ENCODE measurements at regions not wholly inside any gene's neighbourhood (a gene's known extent, or its start where the extent isn't known, plus 50 kb on each side); places are given as distances from the start of the nearest gene placed in this dataset.

DNA sequence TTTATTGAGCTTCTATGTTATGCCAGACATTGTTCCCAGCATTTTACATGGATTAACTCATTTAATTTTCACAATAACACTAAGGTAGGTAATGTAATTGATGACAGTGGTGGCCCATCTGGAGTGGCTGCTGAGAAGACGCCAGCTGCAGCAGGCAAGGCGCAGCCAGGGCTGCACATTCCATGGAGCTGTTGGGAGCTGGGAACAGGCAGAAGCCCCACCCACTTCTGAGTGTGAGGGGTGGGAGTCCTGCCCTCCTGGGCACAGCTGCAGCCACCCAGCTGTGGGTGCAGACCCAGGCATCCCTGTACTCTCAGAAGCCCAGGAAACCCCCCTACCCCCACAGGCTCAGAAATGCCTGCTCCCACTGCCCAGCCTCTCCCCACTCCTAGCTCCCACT, 183.3 kb downstream of the DEPDC1B start:
- ChIA-PET CTCF (interaction anchor here (0.7 to 1.1 kb wide), 2 partner anchors 24 to 285 kb away, joined by 3 read pairs; no protein-coding TSS in a partner anchor), POLR2A (no interaction called here)
- intact Hi-C loops (cut with micrococcal nuclease) = no loop called here
- BruUV-seq (replicated peaks) = no TSS peak
- no peak for DNase-seq (ENCODE audit: unreplicated experiment)
- Mint-ChIP-seq H3K27me3 (ENCODE audit: insufficient read depth, unreplicated experiment) (peaks cover 39% of the 10 kb centered on the region), H3K27ac (ENCODE audit: low read depth, unreplicated experiment) (no peak overlapping the region), H3K4me1 (ENCODE audit: insufficient read depth, unreplicated experiment) (no peaks in the 10 kb centered on the region), H3K4me3 (ENCODE audit: unreplicated experiment) (no peak overlapping the region), H3K9me3 (ENCODE audit: unreplicated experiment) (no peaks in the 10 kb centered on the region), H3K36me3 (ENCODE audit: insufficient read depth, unreplicated experiment) (no peaks in the 10 kb centered on the region)
- TF ChIP-seq, protein P1, sequence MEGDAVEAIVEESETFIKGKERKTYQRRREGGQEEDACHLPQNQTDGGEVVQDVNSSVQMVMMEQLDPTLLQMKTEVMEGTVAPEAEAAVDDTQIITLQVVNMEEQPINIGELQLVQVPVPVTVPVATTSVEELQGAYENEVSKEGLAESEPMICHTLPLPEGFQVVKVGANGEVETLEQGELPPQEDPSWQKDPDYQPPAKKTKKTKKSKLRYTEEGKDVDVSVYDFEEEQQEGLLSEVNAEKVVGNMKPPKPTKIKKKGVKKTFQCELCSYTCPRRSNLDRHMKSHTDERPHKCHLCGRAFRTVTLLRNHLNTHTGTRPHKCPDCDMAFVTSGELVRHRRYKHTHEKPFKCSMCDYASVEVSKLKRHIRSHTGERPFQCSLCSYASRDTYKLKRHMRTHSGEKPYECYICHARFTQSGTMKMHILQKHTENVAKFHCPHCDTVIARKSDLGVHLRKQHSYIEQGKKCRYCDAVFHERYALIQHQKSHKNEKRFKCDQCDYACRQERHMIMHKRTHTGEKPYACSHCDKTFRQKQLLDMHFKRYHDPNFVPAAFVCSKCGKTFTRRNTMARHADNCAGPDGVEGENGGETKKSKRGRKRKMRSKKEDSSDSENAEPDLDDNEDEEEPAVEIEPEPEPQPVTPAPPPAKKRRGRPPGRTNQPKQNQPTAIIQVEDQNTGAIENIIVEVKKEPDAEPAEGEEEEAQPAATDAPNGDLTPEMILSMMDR (IDR thresholded peaks at IDR 0.05; ENCODE audit: unreplicated experiment) = no peak

DNA sequence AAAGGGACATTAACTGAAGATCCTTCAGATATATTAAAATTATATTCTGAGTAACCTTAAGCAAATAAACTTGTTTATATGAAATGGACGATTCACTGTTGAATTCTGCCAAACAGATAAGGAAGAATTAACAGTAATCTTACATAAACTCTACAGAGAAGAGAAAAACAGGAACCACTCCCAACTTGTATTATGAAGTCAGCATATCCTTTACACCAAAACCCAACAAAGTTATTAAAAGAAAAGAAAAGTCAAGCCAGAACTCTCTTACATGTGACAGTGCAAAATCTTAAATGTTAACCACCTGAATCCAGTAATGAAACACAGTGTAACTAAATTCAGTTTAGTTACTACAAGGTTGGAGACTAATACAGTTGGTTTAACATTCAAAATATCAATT, 185.8 kb downstream of the DEPDC1B start:
- H3K27me3 Mint-ChIP-seq (ENCODE audit: insufficient read depth, unreplicated experiment) = peaks cover 60% of the 10 kb centered on the region
- no peak overlapping the region for H3K4me3 Mint-ChIP-seq (ENCODE audit: unreplicated experiment)
- POLR2A ChIA-PET = no interaction called here
- BruUV-seq (replicated peaks) = no TSS peak
- no peaks in the 10 kb centered on the region for H3K4me1 Mint-ChIP-seq (ENCODE audit: insufficient read depth, unreplicated experiment)
- no peak overlapping the region for H3K27ac Mint-ChIP-seq (ENCODE audit: low read depth, unreplicated experiment)
- no peaks in the 10 kb centered on the region for H3K36me3 Mint-ChIP-seq (ENCODE audit: insufficient read depth, unreplicated experiment)
- intact Hi-C loops (cut with micrococcal nuclease) = no loop called here
- TF ChIP-seq, protein P1 (IDR thresholded peaks at IDR 0.05; ENCODE audit: unreplicated experiment) = no peak
- CTCF ChIA-PET = no interaction called here
- no peaks in the 10 kb centered on the region for H3K9me3 Mint-ChIP-seq (ENCODE audit: unreplicated experiment)
- no peak for DNase-seq (ENCODE audit: unreplicated experiment)

DNA sequence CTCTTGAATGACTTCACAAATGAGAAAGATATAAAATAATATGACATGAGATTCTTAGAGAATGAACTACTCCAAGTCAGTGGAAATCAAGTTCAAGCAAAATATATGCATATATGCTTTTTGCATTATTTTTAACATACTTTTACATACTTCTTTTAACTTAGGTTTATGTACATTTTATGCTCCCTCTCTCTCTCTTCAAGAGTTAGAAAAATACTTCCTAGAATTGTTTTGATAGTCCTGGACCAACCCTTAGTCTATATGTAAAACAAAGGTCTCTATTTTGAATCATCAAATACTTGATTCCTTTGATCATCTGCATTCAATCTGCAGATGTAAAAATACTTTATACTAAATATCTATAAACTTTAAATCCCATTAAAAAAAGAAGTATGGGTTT, 187.8 kb downstream of the DEPDC1B start:
- H3K9me3 Mint-ChIP-seq (ENCODE audit: unreplicated experiment) = no peaks in the 10 kb centered on the region
- H3K27me3 Mint-ChIP-seq (ENCODE audit: insufficient read depth, unreplicated experiment) = peaks cover 72% of the 10 kb centered on the region
- no peak overlapping the region for H3K27ac Mint-ChIP-seq (ENCODE audit: low read depth, unreplicated experiment)
- no TSS peak for BruUV-seq (replicated peaks)
- TF ChIP-seq, protein P1 (IDR thresholded peaks at IDR 0.05; ENCODE audit: unreplicated experiment) = no peak
- H3K36me3 Mint-ChIP-seq (ENCODE audit: insufficient read depth, unreplicated experiment) = no peaks in the 10 kb centered on the region
- POLR2A ChIA-PET = no interaction called here
- H3K4me3 Mint-ChIP-seq (ENCODE audit: unreplicated experiment) = no peak overlapping the region
- DNase-seq (ENCODE audit: unreplicated experiment) = no peak
- intact Hi-C loops (cut with micrococcal nuclease) = no loop called here
- no peaks in the 10 kb centered on the region for H3K4me1 Mint-ChIP-seq (ENCODE audit: insufficient read depth, unreplicated experiment)
- CTCF ChIA-PET = no interaction called here

DNA sequence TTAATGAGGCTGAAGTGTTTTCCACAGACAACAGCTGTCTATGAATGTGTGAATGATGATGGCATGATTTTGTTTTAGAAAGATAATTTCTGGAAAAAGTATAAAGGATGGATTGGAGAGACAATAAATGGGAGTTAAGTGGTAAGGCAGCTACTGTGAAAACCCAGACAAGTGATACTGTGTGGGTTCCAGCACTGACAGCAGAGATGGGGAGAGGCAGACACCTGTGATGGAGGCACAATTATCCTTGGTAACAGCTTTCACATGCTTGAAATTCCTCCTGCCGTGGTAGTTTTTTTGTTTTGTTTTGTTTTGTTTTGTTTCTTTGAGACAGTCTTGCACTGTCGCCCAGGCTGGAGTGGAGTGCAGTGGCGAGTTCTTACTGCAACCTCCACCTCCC, 189.3 kb downstream of the DEPDC1B start:
- Mint-ChIP-seq H3K4me1 (ENCODE audit: insufficient read depth, unreplicated experiment) (no peaks in the 10 kb centered on the region), H3K9me3 (ENCODE audit: unreplicated experiment) (no peaks in the 10 kb centered on the region), H3K27me3 (ENCODE audit: insufficient read depth, unreplicated experiment) (peaks cover 85% of the 10 kb centered on the region), H3K27ac (ENCODE audit: low read depth, unreplicated experiment) (no peak overlapping the region), H3K36me3 (ENCODE audit: insufficient read depth, unreplicated experiment) (no peaks in the 10 kb centered on the region), H3K4me3 (ENCODE audit: unreplicated experiment) (no peak overlapping the region)
- ChIA-PET POLR2A (no interaction called here), CTCF (no interaction called here)
- BruUV-seq (replicated peaks) = no TSS peak
- TF ChIP-seq, protein P1 (IDR thresholded peaks at IDR 0.05; ENCODE audit: unreplicated experiment) = no peak
- DNase-seq (ENCODE audit: unreplicated experiment) = no peak
- intact Hi-C loops (cut with micrococcal nuclease) = no loop called here

All from MCF 10A (cell line).